Limb (tissue), 2 donors: ENCODE measurements at regions not wholly inside any gene's neighbourhood (a gene's known extent, or its start where the extent isn't known, plus 50 kb on each side); places are given as distances from the start of the nearest gene placed in this dataset.
"Not testable (repeated sequence)": the region's sequence is repeated elsewhere in the genome, so short reads cannot be mapped to it uniquely, and the experiment has no call there.

Experiments used
- DNase-seq, 2 donors: peaks; one replicate each; pipeline ENCODE4 v3.0.0-alpha.2; 2016; ENCODE audit errors: extremely low spot score in 2 of 2

DNA sequence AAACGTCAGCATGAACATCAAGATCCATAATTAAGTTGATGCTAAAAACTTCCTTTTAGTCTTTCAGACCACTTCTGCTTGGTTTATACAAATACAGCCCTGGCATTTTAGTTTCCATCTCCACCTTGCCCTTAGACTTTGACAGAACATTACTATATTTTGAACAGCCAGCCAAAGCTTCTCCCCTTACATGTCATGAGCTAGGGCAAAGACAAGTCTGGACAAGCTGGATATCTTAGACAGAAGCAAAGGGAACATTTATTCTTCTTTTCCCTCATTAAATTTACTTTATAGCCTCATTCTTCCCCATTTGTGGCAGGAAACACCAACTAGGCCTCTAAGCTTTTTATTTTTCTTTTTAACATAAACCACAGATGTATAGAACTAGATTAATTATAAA lies 403.3 kb downstream of the SUCLG1 start:
- no peak for DNase-seq

DNA sequence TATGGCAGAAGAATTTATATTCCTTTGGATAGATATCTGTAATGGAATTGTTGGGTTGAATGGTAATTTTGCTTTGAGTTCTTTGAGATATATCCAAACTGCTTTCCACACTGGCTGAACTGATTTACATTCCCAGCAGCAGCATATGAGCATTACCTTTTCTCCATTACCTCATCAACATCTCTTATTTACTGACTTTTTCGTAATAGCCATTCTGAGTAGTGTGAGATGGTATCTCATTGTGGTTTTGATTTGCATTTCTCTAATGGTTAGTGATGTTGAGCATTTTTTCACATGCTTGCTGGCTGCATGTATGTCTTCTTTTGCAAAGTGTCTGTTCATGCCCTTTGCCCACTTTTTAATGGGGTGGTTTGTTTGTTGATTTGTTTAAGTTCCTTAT lies 404.5 kb downstream of the SUCLG1 start:
- DNase-seq, result not testable (repeated sequence)

DNA sequence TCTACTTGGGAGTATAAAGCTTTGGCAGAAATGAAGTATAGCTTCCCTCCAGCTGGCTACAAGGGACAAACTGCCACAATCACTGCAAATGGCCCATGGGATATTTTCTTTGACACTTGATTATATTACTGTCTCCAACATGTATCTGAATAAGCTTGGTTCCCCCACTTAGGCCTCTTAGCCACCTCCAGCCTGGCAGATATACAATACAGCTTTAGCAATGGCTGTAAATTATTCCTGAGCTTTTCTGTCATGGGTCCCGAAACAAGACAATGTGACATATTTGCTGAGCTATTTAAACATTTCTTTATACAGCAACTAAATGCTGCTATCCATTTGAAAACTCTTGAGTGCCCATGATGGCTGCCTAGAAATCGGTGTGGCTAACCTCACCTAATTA lies 406.2 kb downstream of the SUCLG1 start:
- no peak for DNase-seq

DNA sequence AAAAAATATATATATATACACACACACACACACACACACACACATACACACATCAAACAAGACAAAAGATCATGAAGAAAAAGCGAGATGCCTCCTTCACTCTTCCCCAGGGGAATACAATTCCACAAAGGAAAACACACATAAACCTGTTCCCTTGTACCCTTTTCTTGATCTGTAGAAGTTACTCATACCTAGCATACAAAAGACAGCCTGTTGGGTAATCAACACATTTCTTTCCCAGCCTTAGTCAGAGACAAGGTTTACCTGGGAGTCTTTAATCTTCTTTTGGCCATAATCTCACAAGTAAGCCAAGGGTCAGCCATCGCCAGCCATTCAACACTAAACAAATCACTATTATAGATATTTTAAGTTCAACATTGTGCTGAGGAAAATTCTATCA lies 407.0 kb downstream of the SUCLG1 start:
- DNase-seq, result no peak

DNA sequence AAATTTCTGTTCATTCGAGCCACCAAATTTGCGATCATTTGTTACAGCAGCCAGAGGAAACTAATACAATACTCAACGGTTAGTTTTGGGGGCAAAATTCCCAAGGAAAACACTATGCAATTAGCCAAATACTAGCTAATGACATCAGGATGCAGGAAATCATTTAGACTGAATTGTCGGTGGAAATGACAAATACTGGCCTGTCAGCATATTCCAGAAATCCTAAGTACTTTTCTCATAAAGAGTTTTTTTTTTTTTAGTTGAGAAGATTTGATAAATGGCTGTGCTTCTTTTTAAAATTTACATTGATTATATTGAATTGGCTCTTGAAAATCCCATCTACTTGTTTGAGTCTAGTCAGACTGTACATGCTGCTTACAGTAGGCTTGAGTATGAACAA lies 410.1 kb downstream of the SUCLG1 start:
- no peak for DNase-seq

DNA sequence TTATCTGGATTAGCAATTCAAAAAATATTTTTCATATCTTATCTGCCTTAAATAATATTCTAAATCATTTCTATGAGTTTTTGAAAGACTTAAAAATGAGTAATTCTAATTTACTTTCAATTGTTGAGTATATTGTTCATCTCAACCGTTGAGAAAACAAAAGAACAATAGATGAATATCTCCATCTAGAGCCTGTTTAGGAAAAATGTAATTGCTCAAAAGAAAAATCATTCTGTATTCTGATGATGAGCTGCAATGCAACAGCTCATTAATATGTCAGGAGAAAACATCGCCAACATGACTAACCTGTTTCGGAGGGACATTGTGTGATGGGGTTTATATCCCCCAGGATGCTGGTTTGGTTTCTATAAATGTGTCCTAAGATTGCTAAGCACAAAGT lies 417.6 kb downstream of the SUCLG1 start:
- no peak for DNase-seq

DNA sequence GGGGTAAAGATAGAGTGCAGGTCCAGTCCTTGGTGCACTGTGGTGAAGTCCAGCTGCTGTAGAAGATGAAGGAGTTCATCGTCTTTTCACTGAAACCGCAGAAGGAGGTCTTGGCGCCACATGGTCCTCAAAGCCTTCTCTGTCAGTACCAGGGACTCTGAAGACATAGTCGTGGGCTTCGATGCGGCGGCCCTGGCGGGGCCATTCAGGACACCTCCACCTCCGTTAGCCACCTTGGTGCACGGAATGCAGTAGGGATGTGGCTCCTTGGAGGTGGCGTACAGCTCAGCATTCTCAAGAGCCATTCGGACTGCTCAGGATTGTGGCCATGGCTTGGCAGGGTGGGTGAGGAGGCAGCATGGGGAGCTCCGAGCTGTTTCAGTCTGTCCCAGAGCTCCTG lies 418.8 kb downstream of the SUCLG1 start:
- no peak for DNase-seq

DNA sequence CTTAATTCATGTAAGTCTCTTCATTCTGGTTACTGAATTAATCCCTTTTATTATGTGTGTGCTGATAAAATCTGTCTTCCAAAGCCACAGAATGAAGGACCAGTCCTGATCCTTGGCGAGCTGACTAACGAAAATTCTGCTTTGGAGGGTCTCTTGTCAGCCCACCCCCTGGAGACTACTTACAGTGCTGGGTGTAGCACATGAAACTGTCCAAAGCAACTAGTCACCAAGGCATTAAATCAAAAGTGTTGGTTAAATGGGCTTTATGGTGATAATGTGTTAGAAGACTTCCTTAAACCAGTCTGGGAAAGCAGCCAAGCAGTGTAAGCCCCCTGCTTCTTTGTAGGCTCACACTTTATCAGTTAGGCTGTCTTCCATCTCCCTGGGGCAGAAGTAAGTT lies 420.2 kb downstream of the SUCLG1 start:
- DNase-seq, result peak in 1 of 2 donors; percentile 10

DNA sequence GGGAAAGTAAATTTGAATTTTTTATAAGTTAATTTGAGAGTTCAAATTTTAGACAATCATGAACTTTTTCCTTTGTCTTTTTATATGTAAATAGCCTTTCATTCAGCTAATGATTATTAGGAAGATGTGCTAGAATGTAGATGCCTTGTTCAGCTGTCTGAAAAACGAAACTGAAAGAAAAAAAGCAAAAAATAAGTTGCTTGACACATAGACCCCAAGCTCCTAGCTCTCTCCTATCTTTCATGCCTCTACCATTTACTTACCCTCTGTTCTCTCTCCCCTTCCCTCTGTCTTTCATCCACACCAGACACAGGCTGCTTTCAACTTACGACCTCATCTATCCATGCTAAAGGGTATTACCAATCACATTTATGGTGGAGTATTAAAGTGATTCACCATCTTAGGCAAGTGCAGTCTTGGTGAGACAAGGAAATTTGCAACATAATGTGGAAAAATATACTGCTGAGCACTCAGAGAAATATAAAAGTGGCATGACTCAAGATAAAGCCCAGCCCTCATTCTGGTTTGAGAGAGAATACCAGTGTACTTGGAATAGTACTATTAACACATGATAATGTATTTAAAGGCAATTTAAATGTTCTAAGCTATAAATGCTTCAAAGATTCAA lies 425.6 kb downstream of the SUCLG1 start:
- DNase-seq, result no peak

DNA sequence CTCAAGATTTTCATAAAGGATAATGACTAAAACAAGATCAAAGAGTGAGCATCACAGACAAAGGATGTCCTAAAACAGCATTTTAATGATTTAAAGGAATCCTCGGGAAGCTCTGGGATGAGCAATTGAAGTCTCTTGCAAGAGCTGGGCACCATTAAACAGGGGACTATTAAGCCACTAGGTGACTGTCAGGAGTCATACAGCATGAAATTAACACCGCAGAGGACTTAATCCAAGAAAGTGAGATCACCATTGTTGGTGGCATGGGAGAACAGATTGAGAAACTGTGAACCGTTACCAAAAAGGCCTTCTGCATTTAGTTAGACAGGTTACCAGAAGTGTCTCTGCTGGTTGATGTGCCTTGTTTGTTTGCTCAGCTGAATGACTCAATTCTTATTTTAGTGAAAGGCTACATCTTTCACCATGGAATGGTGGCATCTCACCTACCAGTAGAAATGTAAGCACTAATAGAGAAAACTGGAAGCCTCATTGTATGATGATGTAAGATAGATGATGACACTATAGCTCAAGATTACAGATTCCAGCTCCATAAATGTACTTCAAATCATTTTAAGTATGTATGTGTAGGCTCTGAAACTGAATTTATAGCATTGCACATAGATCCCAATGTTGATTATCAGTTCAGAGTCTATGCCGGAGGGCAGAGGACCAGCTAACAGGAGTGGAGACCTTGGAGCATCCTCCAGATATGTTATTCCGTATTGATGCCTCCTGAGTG lies 427.6 kb downstream of the SUCLG1 start:
- DNase-seq, result no peak

DNA sequence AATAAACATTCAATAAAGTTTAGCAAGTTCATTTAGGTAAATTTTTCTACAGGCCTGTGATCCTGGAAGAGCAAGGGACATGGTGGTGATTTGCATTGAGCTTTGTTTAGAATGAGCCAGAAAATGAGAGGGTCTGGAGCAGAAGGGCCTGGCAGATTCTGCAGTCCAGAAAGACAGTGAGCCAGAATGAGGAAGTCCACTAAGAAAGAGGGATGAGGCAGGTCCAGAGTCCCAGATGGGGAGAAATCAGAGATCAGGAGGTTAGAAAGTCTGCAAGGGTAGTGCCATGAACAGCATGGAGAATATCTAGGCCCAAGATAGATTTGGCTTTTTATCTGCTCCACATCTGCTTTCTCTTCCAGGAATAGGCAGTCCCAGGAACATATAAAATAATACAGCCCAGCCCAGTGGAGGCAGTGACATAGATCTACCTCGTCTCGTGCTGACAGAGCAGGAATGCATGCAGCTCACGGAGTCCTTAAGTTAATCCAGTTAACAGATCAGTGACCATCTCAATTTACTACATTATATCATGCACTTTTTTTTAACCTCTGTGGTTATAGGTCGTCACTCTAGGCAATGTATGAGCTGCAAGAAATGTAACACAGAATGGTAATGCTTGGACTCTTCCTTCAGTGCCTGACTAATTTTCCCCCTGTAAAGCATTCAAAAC lies 429.0 kb downstream of the SUCLG1 start:
- DNase-seq, result no peak

DNA sequence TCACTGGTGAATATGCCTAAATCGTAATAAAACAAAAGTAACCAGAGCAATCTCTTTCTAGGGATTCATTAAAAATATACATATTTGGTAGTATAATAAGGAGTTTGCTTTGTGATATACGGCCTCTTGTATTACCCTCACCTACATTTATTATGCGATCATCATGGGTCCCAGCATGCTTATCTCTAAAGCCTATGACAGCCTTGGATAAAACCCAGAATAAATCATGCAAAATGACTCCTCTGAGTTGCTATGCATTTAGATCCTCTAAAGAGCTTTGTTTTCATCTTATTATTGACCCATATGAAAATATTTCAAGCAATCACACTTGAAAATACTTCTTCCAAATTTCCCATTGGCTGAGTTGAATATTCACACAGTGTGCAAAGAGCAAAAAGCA lies 432.3 kb downstream of the SUCLG1 start:
- no peak for DNase-seq

DNA sequence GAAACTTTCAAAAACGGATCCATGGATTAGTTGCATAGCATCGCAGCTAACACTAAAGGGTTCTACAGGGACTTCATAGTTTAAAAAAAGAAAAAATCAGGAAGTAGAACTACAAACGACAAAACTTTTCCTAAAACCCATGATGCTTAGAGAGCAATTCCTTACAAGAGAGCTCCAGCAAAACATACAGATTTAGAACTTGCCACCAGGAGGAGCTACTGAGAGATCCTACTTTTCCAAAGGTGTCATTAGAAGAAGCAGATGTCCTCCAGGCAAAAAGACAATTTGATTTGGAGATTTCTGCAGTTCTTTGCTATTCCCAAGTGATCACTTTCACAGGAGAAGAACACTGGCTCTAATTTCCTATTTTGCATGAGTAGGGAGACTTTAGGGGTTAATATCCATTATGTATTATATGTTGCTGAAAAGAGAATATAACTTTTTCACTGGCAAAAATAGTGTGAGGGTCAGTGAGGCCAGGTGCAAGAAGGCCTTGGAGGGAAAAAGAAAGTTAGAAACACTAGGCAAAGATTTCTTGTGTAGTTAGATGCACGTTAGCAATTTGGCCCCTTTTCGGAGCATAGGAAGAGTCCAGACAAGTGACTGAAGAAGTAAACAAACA lies 436.2 kb downstream of the SUCLG1 start:
- DNase-seq, result peak in 1 of 2 donors; percentile 30

DNA sequence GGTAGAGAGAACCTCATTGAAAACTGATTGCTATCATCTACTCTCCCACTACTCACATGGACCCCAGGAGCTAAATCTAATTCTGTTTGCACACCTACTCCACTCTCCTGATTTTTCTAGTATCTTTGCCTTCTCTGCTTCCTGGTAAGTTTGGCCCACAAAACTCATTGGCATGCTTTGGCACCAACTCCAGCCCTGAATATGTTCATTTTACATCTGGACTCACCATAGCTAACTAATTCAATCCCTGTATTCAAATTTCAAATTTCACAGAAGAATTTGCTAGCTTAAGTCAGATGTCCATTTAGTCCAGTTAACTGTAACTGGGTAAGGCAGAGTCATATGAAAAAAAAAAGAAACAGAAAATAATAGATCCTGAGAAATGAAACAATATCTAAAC lies 442.1 kb downstream of the SUCLG1 start:
- no peak for DNase-seq

DNA sequence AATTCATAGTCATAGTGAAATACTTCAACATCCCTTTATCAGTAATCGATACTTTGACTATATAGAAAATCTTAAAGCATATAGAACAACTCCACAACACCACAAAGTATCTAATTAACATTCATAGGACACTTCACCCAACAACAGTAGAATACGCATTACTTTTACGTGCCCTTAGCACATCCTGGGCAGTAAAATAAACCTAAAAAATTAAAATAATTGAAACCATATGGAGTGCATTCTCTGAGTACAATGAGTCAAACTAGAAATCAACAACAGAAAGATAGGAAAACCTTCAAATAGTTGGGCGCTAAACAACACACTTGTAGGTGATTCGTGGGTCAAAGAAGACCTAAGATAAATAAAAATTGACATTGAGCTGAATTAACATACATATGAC lies 442.9 kb downstream of the SUCLG1 start:
- no peak for DNase-seq

DNA sequence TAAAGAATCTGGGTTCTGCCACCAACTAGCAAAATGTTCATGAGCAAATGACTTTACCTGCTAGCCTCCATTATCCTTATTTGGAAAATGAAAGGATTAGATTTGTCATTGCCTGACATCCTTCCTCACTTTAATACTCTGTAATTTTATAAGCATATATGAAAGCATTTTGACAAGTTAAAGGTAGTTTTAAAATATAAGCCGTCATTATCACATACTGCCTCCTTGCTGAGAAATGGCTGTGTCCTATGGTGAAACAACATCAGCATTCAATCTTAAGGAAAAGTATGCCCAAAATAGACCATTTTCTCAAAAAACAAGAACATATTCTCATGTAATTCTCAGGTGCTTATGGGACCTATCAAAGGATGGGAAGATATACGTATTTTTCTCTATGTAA lies 461.2 kb downstream of the SUCLG1 start:
- DNase-seq, result no peak

DNA sequence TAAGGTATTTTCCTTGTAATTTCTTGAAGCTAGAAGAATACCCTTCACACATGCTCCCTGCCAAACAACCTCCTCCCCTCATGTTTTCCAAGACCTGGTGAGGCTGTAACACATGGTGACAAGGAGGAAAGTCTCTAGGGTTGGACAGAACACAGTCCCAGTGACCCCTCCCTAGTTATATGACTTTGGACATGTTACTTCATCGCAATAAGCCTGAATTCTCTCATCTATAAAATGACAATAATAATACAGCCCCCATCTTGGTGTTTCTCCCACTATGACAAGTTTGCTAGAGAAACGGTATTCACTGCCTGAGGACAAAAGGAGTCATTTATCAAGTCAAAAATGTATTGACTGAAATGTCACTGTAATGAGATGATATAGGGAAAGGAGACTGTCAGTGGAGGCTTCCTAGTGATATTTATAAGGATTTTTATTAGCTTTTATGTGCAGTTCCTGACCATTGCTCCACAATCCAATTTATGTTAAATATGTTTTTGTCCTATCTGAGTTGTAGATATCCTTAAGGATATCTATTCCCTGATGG lies 464.4 kb downstream of the SUCLG1 start:
- DNase-seq, result no peak

DNA sequence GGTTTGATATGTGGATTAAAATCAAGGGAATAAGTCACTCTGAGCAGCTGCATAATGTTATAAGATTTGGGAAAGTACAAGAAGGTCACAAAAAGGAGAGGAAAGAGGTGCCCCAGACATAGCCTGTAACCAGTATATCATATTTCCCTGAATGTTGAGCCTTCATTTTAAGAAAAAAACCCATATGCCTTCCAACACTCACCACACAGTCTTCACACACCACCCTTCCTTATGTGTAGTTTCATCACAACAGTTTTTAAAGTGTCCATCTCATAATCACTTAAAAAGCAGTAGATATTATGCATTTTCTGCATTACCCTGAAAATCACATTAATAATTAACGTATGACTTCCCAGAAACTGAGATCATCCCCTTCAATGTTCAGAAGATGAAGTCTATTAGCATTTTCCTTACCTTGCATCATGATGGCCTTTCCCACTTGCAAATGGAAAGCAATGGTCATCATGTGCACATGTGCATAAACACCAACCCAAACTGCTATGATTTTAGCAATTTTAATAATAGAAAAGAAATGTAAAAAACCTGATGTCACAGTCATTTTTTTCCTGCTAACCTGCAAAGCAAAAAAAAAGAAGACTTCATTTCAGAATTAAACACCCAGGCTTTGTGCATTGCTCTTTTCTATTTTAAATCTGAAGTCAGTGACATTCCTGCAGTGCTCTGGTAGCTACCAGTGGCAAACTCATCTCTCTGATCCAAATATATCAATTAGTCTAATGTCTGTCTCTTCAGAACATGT lies 465.0 kb downstream of the SUCLG1 start:
- DNase-seq, result no peak

DNA sequence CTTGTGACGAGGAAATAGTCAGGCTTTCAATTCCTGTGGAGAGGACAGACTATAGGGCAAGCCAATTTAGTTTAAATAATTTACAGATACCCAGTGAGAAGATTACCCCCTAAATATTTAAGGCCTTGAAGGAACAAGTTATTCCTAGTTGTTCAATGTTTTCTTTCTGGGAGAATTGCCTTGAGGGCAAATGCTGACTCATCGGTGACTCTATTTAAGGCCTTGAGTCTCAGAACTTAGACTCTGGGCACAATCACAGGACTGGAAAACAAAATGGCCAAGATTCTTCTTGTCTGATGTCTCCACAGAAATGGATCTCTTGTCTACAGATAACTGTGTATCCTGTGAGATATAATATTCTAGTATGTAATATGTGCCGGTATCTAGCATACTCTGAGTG lies 467.1 kb downstream of the SUCLG1 start:
- DNase-seq, result no peak

DNA sequence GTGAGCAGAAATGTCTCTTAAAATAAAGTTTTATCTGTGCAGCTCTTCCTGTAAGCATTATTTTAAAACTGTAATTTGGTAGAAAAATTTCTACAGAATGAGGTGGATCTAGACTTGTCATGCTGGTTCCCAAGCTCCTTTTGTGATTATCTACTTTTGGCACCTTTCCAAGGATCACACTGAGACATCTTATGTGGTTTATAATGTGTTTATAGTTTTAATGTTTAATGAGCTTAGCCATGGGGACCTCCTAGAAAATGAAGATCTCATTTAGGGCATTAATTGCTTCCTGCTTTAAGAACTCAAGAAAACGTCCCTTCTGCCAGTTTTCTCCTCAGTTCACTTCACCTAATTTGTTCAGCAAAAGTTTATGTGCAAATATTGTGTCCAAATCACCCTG lies 468.4 kb downstream of the SUCLG1 start:
- DNase-seq, result no peak

DNA sequence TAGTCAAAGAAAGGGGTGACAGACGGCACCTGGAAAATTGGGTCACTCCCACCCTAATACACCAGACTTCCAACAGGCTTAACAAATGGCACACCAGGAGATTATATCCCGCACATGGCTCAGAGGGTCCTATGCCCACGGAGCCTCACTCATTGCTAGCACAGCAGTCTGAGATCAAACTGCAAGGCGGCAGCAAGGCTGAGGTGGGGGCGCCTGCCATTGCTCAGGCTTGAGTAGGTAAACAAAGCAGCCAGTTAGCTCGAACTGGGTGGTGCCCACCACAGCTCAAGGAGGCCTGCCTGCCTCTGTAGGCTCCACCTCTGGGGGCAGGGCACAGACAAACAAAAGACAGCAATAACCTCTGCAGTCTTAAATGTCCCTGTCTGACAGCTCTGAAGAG lies 482.5 kb downstream of the SUCLG1 start:
- DNase-seq, result not testable (repeated sequence)
